Muscle of arm (tissue), 1 donor: ENCODE measurements at regions not wholly inside any gene's neighbourhood (a gene's known extent, or its start where the extent isn't known, plus 50 kb on each side); places are given as distances from the start of the nearest gene placed in this dataset.
"Not testable (repeated sequence)": the region's sequence is repeated elsewhere in the genome, so short reads cannot be mapped to it uniquely, and the experiment has no call there.

ENCODE experiments used
- DNase-seq: peaks from one replicate; pipeline ENCODE4 v3.0.0-alpha.2; 2013

DNA sequence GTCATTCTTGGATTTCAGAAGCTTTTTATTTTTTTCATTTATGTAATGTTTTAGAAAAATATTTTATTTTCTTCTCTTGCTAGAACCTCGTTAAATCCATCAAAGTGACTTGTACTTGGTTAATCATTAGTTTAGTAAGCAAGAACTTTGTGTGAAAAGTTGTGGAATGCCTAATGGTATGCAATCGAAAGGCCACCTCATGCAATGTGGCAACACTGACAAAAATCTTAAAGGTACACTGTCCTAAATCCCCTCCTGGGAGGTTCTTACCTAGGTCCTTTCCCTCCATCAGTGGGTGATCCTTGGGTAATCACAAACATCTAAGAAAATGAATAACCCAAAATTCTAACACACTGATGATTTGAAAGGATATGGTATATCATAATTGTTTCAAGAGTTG lies 304.2 kb downstream of the DNAH5 start:
- DNase-seq: no peak

DNA sequence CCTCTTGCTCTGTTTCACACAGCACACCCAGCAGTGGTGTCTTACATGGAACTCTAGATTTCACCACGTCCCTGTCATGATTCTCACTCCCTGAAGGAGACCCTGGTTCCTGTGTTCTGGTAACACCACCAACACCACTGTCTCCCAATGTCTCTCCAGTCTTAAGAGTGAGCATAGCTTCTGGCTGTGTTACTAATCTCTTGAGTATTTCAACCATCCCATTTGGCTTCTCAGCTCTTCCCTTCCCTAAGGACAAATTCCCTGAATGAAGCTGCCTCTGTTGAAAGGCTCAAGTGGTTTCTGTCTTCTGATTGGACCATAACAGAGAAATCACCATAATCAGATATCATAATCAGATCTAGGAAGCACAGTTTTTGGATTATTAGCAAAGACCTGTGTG lies 311.8 kb downstream of the DNAH5 start:
- DNase-seq: no peak

- DNase-seq: no peak
Observed at GRCh38 chr5:13629218-13629617, 315.3 kb downstream of the DNAH5 start.

DNA sequence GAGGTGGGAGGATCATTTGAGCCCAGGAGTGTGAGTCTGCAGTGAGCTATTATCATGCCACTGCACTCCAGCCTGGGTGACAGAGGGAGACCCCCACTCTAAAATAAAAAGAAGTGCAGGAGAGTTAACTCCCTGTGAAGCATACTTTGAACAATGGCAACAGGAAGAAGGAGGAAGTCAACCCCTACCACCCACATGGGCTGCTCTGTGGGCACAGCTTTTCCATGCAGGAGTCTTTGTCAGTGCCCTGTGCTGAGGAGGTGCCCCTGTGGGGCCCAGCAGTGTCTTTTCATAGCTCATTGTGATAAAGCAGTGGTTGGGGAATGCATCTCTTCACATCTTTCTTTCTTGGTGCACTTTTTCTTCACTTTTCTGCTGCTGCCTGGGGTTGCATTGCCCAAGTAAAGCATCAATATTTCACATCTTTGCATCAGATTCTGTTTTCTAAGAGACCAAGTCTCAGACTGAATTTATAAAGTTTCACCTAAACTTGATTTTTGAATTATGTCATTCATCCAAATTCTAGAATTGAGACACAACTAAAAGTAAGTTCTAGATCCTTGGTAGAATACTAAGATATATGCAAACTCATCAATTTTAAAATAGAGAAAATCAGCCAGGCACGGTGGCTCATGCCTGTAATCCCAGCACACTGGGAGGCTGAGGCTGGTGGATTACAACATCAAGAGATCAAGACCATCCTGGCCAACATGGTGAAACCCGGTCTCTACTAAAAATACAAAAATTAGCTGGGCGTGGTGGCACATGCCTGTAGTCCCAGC lies 316.6 kb downstream of the DNAH5 start:
- no peak for DNase-seq

GRCh38 chr5:13625616-13626198 lies 318.8 kb downstream of the DNAH5 start:
- DNase-seq: no peak

DNA sequence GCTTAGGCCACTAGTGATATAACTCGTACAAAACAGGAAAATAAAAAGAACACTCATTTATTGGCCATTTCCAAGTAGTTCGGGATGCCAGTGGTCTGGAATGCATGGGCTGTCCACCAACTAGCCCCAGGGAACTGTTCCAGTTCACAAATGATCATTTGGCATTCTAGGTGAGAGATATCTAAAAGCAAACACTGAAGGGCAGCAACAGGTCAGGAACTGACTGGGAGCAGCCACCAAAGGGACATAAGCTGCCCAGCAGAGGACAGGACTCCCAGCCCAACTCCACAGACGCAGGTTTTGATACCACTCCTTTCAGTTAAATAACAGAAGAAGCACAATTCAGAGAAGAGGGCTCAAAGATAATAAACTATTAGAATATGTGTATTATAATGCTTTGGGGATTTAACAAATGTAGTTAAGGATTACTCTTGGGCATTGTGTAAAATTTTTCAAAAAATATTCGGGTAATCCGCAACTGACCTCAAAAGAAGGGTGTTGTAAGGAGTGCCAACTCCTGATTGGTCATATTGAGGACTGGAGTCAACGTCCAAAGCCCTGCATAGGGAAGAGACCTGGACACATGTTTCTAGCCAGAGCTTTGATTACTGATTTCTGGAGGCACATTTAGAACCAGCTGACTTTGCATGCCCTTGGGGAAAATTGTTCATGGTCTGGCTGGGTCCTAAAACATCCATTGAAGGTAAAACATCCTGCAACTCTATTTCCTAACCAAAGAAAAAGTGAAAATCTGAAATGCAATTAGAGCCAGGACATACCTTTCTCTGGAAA lies 320.0 kb downstream of the DNAH5 start:
- DNase-seq: no peak

DNA sequence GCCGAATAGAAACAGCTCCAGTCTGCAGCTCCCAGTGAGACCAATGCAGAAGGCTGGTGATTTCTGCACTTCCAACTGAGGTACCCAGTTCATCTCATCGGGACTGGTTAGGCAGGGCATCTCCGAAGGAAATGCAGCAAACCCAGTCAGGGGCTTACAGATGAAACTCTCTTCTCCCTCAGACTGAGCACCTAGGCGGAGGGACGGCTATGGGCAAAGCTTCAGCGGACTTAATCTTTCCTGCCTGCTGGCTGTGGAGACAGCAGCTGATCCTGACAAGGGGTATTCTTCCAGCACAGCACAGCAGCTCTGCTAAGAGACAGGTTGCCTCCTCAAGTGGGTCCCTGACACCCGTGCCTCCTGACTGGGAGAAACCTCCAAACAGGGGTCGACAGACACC lies 330.9 kb downstream of the DNAH5 start:
- DNase-seq: no peak

DNA sequence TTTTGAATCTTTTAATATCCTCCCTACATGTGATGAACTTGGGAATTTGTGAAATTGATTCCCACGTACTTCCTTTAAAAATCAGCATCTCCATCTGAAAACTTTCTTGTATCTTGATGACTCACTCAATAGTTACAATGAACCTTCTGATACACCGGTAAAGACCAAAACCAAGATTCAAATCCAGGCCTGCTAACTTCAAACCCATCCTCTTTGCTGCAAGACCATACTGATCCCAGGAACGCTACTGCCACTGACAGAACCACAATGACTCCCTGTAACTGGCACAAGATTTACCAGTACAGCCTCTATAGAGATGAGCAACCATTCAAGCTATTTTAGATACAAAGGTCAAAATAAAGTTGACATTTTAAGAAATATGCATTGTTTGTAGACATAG lies 332.9 kb downstream of the DNAH5 start:
- DNase-seq: no peak

DNA sequence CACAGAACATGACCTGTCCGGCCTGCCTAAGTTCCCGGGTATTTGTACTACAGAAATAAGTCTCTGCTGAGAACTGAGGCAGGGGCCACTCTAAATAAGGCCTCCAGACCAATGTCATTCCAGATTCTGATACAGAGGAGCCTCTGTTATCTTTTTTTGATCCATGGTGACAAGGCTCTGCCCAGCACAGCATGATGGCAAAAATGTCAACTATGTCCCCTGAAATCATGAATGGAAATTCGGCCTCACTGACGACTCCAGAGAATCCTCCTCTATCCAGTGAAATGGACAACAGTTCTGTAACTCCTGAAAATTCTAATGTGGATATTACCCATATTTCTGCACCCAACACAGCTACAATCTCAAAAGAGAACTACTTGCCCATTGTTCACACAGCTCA lies 335.0 kb downstream of the DNAH5 start:
- DNase-seq: no peak

DNA sequence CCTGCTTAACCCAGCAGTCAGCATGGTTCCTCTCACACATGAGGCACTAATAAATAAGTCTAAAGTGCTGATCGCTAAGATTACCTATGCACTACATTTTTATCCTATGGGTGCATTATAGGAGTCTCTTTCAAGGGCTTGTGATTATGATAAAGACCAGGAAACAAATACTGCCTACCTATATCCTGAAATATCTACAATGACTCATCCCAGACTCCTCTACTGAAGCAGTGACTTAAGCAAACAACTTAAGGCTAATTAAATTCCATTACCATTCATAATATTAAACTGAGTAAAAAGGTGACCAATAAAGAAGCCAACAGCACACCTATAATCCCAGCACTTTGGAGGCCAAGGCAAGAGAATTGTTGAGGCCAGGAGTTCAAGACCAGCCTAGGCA lies 338.4 kb downstream of the DNAH5 start:
- DNase-seq: no peak

- DNase-seq: no peak
Observed at GRCh38 chr5:13601112-13601511, 343.4 kb downstream of the DNAH5 start.

DNA sequence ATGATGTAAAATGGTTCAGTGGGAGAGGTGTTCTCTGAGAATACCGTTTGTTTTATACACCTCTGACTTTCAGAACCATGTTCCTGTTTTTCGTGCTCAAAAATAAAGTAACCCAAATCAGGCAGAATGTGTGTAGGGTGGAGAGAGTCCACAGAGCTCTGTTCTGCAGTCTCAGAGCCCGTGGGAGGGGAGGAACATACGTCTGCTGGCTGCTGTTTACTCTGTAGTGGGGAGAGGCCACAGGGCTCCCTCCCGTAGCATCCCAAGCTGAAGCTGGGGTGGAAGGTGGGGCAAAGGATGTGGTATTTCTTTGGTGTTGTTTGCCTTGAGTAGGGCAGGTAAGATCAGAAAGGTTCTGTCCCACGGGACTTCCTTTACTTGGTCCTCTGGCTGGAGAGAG lies 348.5 kb downstream of the DNAH5 start:
- DNase-seq: no peak

- no peak for DNase-seq
Observed at GRCh38 chr5:13591621-13592020, 352.9 kb downstream of the DNAH5 start.

DNA sequence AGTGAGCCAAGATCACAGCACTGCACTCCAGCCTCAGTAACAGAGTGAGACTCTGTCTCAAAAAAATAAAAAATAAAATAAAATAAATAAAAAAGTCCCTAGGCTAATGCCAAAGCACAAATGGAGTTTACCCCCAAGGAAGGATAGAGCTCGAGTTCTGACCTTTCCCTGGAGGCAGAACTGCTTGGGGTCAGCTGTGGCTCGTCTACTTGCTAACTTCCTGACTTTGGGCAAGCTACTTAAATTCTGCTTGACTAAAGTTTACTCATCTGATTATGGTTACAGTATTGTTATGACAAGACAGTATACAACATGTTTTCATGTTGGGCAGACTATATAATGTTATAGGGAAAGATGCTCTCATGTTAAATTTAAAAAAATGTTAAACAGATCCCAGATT lies 359.2 kb downstream of the DNAH5 start:
- no peak for DNase-seq

DNA sequence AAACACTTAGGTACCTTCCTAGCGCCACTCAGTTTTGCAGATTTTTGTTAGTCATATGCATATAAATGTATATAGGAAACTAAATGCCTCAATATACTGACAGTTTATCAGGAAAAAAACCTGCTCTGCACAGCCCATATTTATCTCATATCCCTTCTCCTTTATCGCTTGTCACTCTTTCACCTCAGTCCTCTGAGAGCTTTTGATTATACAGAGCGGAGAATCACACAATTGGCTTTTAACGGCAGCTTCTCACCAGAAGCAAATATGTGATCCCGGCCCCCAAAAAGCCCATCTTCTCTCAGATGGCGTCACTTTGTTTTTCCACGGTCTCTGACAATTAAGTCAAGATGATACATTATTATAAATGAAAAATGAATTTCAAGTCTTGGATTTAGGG lies 362.6 kb downstream of the DNAH5 start:
- no peak for DNase-seq

GRCh38 chr5:13581132-13581531 lies 363.4 kb downstream of the DNAH5 start:
- no peak for DNase-seq

DNA sequence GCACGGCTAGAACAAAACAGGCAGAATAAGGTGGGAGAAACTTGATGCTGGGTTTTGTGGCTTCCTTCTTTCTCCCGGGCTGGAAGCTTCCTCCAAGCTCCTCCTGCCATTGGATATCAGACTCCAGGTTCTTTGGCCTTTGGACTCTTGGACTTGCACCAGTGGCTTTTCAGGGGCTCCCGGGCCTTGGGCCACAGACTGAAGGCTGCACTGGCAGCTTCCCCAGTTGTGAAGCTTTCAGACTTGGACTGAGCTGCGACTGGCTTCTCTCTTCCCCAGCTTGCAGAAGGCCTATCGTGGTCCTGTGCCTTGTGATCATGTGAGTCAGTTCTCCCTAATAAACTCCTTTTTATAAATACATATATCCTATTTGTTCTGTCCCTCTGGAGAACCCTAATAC lies 364.4 kb downstream of the DNAH5 start:
- no peak for DNase-seq

DNA sequence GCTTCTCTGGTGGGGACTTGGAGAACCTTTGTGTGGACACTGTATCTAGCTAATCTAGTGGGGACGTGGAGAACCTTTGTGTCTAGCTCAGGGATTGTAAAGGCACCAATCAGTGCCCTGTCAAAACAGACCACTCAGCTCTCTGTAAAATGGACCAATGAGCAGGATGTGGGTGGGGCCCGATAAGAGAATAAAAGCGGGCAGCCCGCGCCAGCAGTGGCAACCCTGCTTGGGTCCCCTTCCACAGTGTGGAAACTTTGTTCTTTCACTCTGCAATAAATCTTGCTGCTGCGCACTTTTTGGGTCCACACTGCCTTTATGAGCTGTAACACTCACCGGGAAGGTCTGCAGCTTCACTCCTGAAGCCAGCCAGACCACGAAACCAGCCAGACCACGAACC lies 365.4 kb downstream of the DNAH5 start:
- DNase-seq: not testable (repeated sequence)

GRCh38 chr5:13578311-13579039 lies 366.0 kb downstream of the DNAH5 start:
- not testable (repeated sequence) for DNase-seq

DNA sequence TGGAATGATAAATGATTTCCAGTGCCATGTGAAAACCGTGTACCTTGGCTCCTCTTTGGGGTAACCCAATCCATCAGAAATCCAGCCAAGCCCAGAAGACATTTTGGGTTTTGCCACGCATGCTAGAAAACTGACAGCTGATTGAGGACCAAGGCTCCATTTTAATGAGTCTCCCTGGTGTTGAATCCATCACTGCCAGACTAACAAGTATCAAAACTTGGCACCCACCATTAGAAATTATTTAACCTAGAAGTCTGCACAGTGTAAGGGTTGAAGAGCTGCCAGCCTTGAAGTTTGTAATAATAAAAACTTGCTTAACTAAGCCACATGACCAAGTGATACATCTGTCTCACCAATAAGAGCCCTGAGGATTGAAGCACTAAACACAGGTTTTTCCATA lies 369.9 kb downstream of the DNAH5 start:
- peak; percentile 4 for DNase-seq

DNA sequence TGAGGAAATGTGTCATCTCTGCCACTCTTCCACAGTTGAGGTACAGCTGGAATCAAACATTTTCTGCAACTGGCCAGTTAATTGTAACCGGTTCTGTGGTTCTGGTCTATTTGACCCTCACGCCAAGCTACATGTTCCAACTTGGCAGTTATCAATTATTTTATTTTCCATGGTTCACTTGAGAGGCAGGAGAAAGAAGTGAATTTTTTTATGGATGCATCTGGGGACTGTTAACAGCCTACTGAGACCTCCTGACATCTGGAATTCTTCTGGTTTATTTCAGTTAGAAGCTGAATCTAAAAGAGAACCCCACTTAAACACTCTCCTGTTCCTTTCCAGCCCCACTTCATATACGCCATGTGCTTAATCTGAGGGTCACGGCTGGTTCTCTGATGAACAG lies 372.3 kb downstream of the DNAH5 start:
- no peak for DNase-seq

DNA sequence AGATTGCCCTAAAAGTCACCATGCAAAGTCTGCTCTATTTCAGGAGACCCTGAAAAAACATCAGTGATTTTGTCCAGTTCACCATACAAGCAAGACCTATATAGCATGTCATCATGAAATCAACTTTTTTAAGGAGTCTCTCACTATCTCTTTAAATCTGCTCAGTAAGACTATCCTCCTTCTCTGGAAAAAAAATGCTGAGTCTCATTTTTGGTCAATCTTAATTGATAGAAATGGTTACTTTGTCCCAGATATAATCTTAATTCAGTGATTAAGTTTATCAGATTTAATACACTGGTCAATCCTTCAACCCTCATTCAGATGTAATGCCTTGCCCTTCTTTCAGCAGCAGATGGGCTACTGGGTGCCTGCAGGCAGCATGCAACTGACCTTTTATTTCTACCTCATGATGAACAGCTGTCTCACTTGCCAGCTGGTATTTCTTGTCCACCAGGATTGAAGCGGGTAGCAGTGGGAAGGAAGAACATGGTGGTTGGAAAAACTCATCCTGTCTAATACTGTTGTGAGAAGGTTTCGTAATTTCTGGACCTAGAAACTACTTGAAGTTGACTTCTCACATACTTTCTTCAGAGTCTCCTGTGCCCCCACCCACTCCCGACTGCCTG lies 375.3 kb downstream of the DNAH5 start:
- no peak for DNase-seq
